ENCODE measurements at regions not wholly inside any gene's neighbourhood (a gene's known extent, or its start where the extent isn't known, plus 50 kb on each side); places are given as distances from the start of the nearest gene placed in this dataset.
"Not testable (repeated sequence)": the region's sequence is repeated elsewhere in the genome, so short reads cannot be mapped to it uniquely, and the experiment has no call there.

GRCh38 chrY:18599606-18600005, 53.1 kb downstream of the HSFY1 start:
- H3K4me2 ChIP-seq; FAIRE-seq; H3K27ac ChIP-seq; POLR2A ChIA-PET; CTCF ChIA-PET; H3K4me3 ChIP-seq; DNase-seq (ENCODE audit: low read depth in 1 of 2, low spot score in 1 of 2); ATAC-seq; H3K9me3 ChIP-seq; H3K4me1 ChIP-seq: not testable (repeated sequence)
- WGBS (ENCODE audit: missing lambda C conversion rate), result no CpG with 5 or more reads among the region's 5 CpGs

- H3K4me2 ChIP-seq; H3K27ac ChIP-seq; DNase-seq (ENCODE audit: low read depth in 1 of 2, low spot score in 1 of 2); POLR2A ChIA-PET; ATAC-seq; CTCF ChIA-PET; H3K9me3 ChIP-seq; H3K4me3 ChIP-seq; H3K4me1 ChIP-seq: not testable (repeated sequence)
- peak; percentile 18 for FAIRE-seq
- no CpG with 5 or more reads among the region's 2 CpGs for WGBS (ENCODE audit: missing lambda C conversion rate)
These were observed 54.8 kb downstream of the HSFY1 start for GRCh38 chrY:18601287-18601686.

DNA sequence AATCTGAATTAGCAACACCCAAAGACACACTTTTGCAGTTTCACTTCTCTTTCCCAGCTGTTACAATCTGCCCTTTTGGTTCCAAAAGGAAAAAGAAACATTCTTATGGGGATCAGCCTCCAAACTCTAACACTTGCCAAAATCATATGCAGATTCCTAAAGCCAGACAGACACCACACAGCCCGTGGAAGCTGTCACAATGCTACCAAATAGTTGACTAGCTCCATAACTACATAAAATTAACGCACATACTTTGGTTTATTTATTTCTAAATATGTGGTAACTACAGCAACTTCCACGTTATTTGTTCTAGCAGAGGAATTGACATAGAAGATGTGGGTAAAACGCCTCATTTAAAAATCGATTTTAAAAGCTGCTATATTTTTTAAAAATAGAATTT, 59.7 kb downstream of the HSFY1 start:
- POLR2A ChIA-PET, FAIRE-seq: not testable (repeated sequence)

DNA sequence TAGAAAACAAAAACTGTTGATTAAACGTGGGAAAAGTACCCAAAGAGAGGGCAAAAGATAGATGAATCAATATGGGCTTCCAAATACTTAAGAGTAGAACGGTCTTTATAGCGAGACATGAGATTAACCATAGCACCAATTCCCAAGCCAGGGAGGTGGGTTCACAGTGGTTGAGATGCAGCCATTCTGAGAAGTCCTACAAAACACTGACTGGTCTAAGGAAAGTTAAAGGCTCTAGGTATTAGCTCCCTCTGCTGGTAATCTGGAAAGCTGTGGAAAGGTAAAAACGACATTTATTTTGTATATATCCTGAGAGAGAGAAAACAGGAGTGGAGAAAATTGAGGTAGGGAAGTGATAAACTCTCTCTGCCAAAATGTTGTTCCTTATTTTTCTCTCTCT, 61.7 kb downstream of the HSFY1 start:
- peak in 1 of 2 experiments; percentile 46; a peak in 3 of 6 replicates for ATAC-seq
- peak; percentile 46 for FAIRE-seq
- WGBS (ENCODE audit: missing lambda C conversion rate), result no CpG with 5 or more reads among the region's 4 CpGs
- POLR2A ChIA-PET; DNase-seq (ENCODE audit: low read depth in 1 of 2, low spot score in 1 of 2); H3K27ac ChIP-seq; H3K4me3 ChIP-seq; CTCF ChIA-PET; H3K4me1 ChIP-seq; H3K4me2 ChIP-seq; H3K9me3 ChIP-seq: not testable (repeated sequence)

More for the DNA sequence above, 59.7 kb downstream of the HSFY1 start:
- H3K4me3 ChIP-seq; H3K9me3 ChIP-seq; H3K4me1 ChIP-seq; CTCF ChIA-PET; H3K4me2 ChIP-seq; H3K27ac ChIP-seq; DNase-seq (ENCODE audit: low read depth in 1 of 2, low spot score in 1 of 2); ATAC-seq: not testable (repeated sequence)
- WGBS (ENCODE audit: missing lambda C conversion rate), result no CpG with 5 or more reads among the region's 5 CpGs

DNA sequence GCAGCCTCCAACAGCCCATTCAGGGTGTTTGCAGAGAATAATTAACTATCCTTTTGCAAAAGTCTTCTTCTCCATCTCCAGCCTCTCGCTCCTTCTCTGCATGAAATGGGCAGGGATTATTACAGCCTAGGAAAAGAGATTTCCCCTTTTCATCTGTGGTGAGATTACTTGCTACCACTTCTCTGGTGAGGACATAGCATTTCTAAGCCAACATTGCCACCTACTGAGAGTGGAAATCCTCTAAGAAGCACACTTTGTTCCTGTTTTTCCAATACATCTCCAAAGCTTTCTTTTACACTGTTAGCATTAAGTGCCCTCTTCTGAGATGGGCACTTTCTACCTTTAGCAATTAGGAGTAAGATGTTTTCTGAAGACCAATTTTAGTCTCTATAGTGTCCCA, 69.3 kb downstream of the HSFY1 start:
- ATAC-seq, result peak in 1 of 2 experiments; percentile 23; a peak in 1 of 6 replicates
- not testable (repeated sequence) for H3K9me3 ChIP-seq

GRCh38 chrY:18629805-18630516, 83.4 kb downstream of the HSFY1 start:
- POLR2A ChIA-PET; H3K4me1 ChIP-seq; CTCF ChIA-PET; DNase-seq (ENCODE audit: low read depth in 1 of 2, low spot score in 1 of 2); FAIRE-seq; ATAC-seq; H3K9me3 ChIP-seq; H3K4me2 ChIP-seq; H3K27ac ChIP-seq; H3K4me3 ChIP-seq: not testable (repeated sequence)
- WGBS (ENCODE audit: missing lambda C conversion rate), result no CpG with 5 or more reads among the region's 9 CpGs

More for the DNA sequence above, 69.3 kb downstream of the HSFY1 start:
- CTCF ChIA-PET; FAIRE-seq; H3K4me2 ChIP-seq; H3K27ac ChIP-seq; H3K4me3 ChIP-seq; POLR2A ChIA-PET; H3K4me1 ChIP-seq; DNase-seq (ENCODE audit: low read depth in 1 of 2, low spot score in 1 of 2): not testable (repeated sequence)
- WGBS (ENCODE audit: missing lambda C conversion rate), result no CpG with 5 or more reads among the region's 1 CpG

- CTCF ChIA-PET; H3K4me1 ChIP-seq; H3K9me3 ChIP-seq; DNase-seq (ENCODE audit: low read depth in 1 of 2, low spot score in 1 of 2); FAIRE-seq; H3K27ac ChIP-seq; POLR2A ChIA-PET; ATAC-seq; H3K4me2 ChIP-seq; H3K4me3 ChIP-seq: not testable (repeated sequence)
- WGBS (ENCODE audit: missing lambda C conversion rate), result no CpG with 5 or more reads among the region's 3 CpGs
These were observed 84.1 kb downstream of the HSFY1 start for GRCh38 chrY:18630571-18630970.

DNA sequence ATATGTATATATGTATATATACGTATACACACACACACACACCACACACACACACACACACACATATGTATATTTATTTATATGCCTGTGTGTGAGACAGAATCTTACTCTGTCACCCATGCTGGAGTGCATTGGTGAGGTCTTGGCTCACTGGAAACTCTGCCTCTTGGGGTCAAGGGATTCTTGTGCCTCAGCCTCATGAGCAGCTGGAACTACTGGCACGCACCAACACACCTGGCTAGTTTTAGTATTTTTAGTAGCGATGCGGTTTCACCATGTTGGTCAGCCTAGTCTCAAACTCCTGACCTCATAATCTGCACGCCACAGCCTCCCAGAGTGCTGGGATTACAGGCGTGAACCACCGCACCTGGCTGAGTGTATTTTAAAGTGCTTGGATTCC, 85.1 kb downstream of the HSFY1 start:
- DNase-seq (ENCODE audit: low read depth in 1 of 2, low spot score in 1 of 2); H3K27ac ChIP-seq; FAIRE-seq; H3K4me3 ChIP-seq; H3K9me3 ChIP-seq; ATAC-seq; H3K4me2 ChIP-seq; H3K4me1 ChIP-seq; CTCF ChIA-PET; POLR2A ChIA-PET: not testable (repeated sequence)
- WGBS (ENCODE audit: missing lambda C conversion rate), result no CpG with 5 or more reads among the region's 7 CpGs

- POLR2A ChIA-PET, result no interaction called here
- Histone ChIP-seq H3K27ac (no peak overlapping the region), H3K9me3 (no peaks in the 10 kb centered on the region), H3K4me3 (no peak overlapping the region), H3K4me1 (no peaks in the 10 kb centered on the region), H3K4me2 (no peak overlapping the region)
- TF ChIP-seq PHF8 (IDR thresholded peaks at IDR 0.05; ENCODE audit: borderline replicate concordance, low read depth), result no peak
- no peak for TF ChIP-seq FOXS1 (CRISPR knock-in tag; IDR thresholded peaks at IDR 0.05)
- no peak for TF ChIP-seq EP300 (IDR thresholded peaks at IDR 0.05)
- no peak for TF ChIP-seq CBX2 (IDR thresholded peaks at IDR 0.05; ENCODE audit: borderline replicate concordance, low read depth)
- no peak for TF ChIP-seq JUNB (IDR thresholded peaks at IDR 0.05)
- TF ChIP-seq MAFK (IDR thresholded peaks at IDR 0.05; ENCODE audit: partially characterized antibody), result no peak
- TF ChIP-seq BCL3 (IDR thresholded peaks at IDR 0.05), result no peak
- TF ChIP-seq KDM5A (IDR thresholded peaks at IDR 0.05), result no peak
- CTCF ChIA-PET, result no interaction called here
- 74% methylated on average over 2 of the region's 2 CpGs for WGBS (ENCODE audit: missing lambda C conversion rate)
- no peak for DNase-seq (ENCODE audit: low read depth in 1 of 2, low spot score in 1 of 2)
- ATAC-seq, result no peak
- FAIRE-seq, result no peak
These were observed 104.2 kb downstream of the HSFY1 start for GRCh38 chrY:18650746-18651145.
